ENCODE measurements at regions not wholly inside any gene's neighbourhood (a gene's known extent, or its start where the extent isn't known, plus 50 kb on each side); places are given as distances from the start of the nearest gene placed in this dataset.

GRCh38 chr9:21653589-21653988 is 148.8 kb upstream of the MTAP start:
- no peak for TF ChIP-seq CTCF (IDR thresholded peaks at IDR 0.05)
- TF ChIP-seq POLR2A (IDR thresholded peaks at IDR 0.05): no peak
